GM18861 (cell line): ENCODE measurements at regions not wholly inside any gene's neighbourhood (a gene's known extent, or its start where the extent isn't known, plus 50 kb on each side); places are given as distances from the start of the nearest gene placed in this dataset.

Source experiments
- ATAC-seq: cut with Tn5 transposase; IDR thresholded peaks from one replicate; pipeline ENCODE4 v1.9.1; 2021; ENCODE audit not compliant: unreplicated experiment

DNA sequence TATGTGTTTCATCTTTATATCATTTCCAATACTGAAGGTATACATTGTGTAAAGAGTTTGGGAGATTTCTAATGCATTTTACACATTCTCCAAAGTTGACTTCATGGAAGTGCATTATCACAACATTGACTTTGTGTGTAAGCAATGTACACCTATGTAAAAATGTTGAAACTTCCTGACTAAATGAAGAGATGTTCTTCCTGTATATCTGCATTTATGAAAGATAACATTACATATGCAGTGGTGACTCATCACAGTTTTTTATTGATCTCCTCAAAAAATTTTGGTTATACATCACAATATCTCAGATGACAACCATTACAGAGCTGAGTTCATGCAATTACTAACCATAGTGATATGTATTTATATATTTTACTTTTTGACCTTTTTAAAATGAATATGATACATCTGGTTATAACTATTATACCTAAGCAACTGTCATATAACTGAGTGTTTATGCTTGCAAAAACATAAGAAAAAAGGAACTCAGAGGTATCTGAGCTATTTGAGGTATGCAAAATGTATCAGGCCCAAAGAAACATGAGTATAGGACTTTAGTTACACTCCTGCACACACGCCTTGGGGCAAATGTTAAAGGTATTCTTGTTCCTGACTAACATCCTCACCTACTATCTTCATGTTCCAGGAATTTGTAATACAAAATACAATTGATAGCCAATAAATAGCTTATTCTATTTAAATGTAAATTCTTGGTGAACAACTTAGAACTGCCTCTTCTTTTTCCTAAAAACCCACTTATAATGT lies 88.2 kb upstream of the OLFM3 start:
- ATAC-seq: no peak

DNA sequence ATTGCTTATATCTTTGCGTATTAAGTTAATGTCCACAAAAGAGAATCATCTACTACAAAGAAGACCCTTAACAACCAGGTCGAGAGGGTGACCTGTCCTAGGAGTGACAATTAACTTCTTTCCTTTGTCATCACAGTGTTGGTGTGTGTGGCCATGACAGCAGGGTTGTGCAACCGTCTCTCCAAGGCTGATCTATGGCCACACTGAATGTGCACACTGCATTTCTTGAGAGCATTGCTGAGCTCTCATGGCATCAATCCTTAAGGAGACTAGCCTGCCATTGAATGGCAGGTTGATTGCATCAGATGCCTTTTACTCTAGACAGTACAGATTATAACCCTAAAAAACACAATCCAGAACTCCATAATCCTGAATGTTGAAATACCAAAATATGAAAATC lies 86.5 kb upstream of the OLFM3 start:
- no peak for ATAC-seq

DNA sequence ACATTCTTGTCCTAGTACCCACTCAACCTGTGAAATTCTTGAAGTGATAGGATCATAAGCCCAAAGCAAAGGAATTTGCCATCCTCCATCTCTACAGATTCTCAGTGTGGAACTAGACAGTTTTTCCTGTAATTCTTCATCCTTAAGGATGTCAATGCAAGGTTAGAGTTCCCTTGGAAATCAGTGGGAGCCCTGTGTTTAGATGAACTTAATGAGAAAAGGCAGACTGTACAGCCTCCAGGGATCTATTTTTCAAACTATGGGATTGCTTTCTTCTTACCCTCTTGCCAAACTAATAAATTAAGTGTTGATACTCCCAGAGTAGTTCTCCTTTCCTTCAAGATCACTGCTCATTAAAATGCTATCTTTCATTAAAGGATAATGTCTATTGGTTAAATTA lies 78.1 kb upstream of the OLFM3 start:
- ATAC-seq: no peak

DNA sequence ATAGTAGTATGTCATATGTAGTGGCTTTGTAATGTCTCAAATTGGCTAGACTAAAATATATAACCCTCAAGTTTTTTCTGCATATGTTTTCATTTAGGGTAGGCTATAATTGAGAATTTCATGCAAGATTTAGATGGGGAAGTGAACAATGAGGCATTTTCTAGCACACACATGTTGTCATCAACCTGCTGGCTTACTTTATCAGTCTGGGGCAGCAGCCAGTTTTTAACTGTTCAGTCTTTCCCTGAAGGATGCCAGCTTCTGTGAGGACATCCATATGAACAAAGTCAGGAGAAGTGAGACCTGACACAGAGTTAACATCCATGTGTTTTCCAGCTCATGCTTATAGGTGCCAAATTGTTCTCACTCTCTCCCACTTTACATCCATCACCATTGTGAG lies 74.7 kb upstream of the OLFM3 start:
- no peak for ATAC-seq

DNA sequence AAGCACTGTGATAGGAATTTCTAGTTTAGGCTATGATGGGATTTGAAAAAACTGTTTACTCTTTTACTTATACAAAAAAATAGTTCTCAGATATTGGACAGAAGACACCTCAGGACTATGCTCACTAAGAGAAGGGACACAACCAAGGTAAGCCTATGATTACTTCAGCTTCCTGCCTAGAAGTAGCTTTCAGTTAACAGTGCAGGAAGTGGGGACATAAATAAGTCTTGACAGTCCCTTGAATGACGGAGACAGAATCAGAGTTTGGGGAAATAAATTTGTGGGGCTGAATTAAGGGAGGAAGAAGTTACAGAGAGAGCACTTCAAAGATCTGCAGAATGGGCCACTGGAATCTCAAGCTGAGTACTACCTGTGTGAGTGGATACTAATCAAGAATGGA lies 53.8 kb upstream of the OLFM3 start:
- ATAC-seq: no peak

DNA sequence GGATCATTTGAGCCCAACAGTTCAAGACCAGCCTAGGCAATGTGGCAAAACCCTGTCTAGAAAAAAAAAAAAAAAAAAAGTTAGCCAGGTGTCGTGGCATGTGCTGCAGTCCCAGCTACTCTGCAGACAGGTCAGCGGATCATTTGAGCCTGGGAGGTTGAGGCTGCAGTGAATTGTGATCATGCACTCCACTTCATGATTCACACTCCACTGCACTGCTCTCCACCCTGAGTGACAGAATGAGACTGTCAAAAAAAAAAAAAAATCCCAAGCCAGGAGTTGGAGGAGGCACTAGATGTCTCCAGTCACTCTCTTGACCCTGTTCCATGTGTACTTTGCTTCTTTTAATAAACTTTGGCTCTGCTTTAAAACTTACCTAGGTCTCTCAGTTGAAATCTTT lies 51.0 kb upstream of the OLFM3 start:
- ATAC-seq: no peak
